NK-92 (cell line): ENCODE measurements at regions not wholly inside any gene's neighbourhood (a gene's known extent, or its start where the extent isn't known, plus 50 kb on each side); places are given as distances from the start of the nearest gene placed in this dataset.

Source experiments
- DNase-seq: peaks from one replicate; lab custom pipeline; 2025; ENCODE audit not compliant: unreplicated experiment; lab: John Stamatoyannopoulos, UW

DNA sequence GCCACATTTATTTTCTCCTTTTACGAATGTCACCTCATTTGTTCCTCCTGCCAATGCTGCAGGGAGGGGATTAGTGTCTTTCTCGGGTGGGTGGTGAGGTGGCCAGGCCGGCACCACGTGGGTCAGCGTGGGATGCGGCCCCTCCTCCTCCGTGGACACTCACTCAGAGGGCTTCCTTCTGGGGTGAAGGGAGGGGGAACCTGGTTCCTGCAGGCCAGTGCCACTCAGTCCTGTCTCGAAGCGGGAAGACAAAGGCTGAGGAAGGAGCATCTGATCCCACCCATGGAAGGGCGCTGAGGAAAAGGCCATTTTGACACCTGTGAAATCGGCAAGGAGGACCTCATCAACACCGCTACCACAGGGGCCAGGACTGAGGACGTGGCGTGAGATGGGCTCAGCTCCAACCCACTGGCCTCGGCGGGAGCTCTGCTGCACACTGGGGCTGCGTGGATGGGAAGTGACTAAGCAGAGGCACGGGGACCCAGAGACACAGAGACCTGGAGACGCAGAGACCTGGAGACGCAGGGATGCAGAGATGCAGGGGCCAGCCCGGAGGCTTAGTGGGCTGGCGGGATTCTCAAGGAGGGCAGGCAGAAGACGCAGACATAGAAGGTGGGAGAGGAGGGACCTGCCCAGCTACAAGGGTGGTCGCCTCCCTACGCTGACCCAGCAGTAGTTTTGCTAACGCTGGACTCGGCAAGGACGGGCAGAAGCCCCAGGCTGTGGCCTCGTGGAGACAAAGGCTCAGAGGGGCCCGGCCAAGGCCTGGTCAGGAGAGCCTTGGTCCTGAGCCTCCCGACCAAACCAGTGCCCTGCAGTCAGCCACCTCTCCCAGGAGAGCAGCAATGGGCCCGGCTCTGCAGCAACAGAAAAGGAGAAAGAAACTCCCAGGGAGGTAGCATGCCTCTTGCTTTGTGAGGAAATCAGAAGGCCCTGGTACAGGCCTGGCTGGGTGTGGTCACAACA, 1071.2 kb downstream of the BRD1 start:
- no peak for DNase-seq

DNA sequence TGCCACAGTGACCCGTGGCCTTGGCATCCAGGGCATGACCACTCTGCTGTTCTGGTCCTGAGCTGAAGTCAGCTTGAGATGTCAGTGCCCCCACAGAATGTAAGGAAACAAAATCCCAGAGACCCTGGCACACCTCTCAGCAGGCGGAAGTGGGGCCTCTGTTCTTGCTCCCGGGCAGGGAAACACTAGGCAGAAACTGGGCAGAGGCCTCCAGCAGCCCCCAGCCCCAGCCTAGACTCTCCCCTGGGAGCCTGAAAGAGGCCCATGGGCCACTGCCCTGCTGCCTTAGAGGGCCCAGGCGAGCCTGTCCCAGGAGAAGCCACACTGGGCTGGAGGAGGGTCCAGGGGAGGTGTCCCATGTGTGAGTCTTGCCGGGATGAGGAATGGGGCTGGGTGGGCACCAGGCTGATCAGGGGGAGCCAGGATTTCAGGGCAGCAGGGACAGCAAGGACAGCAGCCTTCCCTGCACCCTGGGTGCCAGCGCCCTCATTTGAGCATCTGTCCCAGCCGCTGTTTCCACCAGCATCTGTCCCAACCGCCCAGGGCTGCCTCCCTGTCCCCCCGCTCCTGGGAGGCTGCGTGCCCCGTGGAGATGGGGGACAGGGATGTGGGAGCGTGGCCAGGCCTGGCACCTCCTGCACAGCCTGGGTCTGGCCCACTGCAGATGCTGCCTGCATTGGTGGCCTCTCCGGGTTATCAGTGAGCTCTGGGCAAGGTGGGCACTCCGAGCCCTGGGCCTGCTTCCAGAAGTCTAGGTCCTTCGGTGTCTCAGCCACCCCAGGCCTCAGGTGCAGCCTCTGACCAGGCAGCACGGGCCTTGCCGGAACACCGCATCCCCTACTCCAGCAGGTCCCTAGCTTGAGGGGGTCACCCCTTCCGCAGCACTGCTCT, 1072.4 kb downstream of the BRD1 start:
- no peak for DNase-seq

GRCh38 chr22:48754611-48755058, 1073.0 kb downstream of the BRD1 start:
- no peak for DNase-seq

DNA sequence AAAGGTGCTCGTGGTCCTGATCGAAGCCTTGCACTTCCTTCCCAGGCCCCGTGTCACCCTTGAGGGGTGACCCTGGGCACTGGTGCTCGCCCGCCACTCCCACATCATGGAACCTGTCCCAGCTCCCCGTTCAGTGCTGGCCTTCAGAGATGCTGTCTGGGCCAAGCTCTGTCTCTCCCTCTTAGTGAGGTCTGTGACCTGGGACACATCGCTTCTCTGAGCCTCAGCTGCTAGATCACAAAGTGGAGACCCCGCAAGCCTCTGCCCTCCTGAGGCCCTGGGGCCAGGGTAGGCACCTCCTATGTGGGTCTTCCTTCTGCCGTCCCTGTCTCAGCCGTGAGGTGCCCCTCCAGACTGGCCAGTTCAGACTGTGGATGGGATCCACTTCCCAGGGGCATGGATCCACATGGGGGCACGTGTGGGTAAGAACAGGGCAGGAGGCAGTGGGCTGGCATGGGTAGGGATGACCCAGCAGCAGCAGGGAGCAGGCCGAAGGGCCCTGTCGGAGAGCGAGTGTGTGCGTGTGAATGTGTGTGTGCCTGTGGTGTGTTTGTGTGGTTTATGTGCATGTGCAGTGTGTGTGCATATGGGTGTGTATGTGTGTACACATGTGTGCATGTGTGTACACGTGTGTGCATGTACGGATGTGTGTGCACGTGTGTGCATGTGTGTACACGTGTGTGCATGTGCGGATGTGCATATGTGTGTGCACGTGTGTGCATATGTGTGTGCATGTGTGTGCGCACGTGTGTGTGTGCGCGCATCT, 1073.7 kb downstream of the BRD1 start:
- no peak for DNase-seq

- no peak for DNase-seq
Measured at GRCh38 chr22:48753381-48753730, 1074.3 kb downstream of the BRD1 start.

DNA sequence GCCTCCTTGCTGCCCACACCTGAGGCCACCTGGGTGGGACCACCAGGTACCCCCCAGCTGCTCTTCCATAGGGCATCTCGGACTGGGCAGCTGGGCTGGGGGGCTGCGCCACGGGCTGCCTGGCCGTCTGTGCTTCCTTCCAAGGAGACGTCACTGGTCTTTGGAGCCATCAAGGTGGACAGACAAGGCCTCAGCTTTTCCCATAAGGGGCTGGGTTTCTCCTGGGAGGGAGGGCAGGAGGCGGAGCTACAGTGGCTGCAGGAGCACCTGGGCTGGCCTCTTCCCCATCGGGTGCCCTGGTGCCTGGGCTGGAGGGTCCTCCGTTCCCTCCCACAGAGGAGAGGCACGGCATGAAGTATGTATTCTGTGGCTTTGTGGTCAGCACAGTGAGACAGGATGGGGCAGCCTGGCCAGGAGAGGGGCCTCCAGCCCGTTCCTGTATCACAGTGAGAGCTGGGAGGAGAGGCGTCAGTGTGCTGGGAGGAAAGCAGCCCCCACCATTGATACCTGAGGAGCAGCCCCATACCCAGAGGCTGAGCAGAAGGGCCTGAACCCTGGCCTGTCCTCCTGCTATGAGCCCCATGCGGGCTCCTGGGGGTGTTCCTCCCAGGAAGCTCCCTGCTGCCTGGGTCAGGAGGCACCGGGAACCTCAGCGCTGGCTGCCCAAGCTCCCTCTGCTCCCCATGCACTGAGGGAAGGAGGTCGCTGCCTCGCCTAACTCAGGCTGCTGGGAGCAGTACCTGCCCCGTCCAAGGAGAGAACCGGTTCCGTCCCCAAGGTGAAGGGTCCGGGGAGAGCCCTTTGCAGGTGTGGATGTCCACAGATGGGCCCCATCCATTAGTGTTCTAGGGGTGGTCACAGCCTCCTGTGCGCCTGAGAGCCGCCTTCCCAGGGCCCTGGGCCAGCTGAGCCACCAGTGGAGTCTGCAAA, 1075.0 kb downstream of the BRD1 start:
- DNase-seq, result no peak

GRCh38 chr22:48751539-48752437, 1075.9 kb downstream of the BRD1 start:
- DNase-seq, result no peak

- DNase-seq, result no peak
Measured at GRCh38 chr22:48750826-48751440, 1076.7 kb downstream of the BRD1 start.

- no peak for DNase-seq
Measured at GRCh38 chr22:48750282-48750681, 1077.4 kb downstream of the BRD1 start.

DNA sequence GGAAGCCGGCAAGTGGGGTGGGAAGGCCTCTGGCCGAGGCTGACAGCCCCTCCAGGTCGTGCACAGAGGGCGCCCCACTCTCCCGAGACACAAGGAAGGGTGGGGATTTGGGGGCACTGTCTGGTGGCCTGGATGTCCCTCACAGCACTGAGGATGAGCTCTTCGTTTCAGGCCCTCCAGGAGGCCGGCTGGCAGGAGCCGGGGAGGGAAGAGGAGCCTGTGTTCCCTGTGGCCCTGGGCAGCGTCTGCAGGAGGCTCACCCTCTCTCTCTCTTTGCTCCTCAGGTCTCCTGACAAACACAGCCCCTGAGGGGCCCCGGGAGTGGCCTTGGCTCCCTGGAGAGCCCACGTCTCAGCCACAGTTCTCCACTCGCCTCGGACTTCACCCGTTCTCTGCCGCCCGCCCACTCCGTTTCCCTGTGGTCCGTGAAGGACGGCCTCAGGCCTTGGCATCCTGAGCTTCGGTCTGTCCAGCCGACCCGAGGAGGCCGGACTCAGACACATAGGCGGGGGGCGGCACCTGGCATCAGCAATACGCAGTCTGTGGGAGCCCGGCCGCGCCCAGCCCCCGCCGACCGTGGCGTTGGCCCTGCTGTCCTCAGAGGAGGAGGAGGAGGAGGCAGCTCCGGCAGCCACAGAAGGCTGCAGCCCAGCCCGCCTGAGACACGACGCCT, 1078.0 kb downstream of the BRD1 start:
- no peak for DNase-seq

DNA sequence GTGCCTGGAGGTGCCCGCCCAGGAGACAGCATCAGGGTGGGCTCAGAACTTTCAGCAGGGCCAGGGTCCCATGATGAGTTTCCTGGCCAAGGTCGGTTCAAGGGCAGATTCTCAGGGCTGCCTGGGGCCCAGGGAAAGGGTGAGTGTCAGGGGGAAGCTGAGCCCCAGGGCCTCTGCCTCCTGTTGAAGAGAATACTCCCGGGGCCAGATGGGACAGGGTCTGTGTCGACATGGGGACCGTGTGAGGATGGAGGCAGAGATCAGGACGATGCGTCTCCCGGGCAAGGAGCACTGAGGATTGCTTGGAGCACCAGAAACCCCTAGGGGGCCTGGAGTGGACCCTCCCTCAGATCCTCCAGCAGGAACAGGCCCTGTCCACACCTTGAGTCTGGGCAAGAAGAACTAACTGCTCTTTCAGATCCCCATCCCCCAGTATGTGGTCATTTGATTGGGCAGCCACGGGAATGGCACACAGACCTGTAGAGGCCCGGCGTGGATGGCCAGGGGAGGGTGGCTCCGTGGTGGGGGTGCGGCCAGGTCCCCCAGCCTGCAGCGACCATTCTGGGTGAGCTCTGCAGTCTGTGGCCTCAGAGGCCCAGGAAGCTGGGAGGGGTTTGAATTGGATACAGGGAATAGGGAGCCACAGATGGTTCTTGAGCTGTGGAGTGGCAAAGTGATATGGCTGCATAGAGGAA, 1078.7 kb downstream of the BRD1 start:
- DNase-seq, result no peak

DNA sequence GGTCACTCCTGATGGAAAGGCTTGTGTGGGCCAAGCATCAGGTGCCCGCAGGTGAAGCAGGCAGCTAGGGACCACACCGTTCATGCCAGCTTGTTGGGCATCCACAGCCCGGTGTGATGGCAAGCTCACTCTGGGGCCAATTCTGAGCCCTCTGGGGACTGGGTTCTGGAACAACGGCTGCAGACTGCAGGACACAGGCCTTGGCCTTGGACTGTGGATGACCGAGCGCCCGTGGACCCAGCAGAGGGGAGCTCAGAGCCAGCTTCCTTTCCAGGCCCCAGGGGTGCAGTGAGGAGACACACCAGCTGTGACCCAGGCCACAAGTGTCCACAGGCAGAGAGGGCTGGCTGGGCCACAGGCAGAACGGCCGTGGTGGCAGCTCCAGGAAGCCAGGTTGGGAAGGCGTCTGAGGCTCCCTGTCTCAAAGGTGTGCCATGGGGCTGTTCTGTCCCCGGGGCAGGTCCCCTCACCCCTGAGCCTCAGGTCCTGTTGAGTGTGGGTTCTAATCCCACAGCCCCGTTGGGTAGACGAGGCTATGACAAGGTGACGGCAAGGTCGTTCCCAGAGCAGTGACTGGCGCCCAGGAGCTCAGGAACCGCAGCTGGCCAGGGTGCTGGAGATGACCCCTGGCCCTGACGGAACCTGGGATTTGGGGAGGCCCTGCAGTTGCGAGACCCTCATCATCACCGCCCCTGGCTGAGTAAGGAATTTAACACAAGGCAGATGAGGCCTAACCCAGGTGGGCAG, 1079.4 kb downstream of the BRD1 start:
- DNase-seq, result no peak

DNA sequence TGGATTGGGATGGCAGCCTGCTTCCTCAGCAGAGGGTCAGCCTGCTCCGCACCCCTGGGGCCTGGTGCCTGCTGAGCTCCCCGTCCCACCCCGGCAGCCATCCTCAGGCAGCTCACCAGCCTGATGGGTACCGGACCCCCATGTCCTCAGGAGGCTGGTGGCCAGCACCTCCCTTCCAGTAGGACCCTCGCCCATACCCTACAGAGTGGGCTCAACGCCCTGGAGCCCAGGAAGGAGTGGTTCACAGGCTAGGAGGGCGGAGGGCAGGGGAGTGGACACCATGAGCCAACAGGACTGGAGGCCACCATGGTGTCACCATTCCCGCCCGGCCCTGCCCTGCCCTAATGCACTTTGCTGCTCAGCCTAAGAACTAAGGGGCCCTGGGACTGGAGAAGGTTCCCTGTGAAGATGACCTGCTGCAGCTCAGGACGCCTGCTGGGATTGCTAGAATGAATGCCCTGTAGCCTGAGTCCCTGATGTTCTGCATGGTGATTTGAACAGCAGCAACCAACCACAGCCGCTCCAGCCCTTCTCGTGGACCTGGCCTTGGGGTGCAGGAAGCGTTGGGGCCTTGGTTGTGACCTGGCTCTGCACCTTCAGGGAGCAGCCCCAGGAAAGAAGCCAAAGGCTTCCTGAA, 1080.8 kb downstream of the BRD1 start:
- no peak for DNase-seq

DNA sequence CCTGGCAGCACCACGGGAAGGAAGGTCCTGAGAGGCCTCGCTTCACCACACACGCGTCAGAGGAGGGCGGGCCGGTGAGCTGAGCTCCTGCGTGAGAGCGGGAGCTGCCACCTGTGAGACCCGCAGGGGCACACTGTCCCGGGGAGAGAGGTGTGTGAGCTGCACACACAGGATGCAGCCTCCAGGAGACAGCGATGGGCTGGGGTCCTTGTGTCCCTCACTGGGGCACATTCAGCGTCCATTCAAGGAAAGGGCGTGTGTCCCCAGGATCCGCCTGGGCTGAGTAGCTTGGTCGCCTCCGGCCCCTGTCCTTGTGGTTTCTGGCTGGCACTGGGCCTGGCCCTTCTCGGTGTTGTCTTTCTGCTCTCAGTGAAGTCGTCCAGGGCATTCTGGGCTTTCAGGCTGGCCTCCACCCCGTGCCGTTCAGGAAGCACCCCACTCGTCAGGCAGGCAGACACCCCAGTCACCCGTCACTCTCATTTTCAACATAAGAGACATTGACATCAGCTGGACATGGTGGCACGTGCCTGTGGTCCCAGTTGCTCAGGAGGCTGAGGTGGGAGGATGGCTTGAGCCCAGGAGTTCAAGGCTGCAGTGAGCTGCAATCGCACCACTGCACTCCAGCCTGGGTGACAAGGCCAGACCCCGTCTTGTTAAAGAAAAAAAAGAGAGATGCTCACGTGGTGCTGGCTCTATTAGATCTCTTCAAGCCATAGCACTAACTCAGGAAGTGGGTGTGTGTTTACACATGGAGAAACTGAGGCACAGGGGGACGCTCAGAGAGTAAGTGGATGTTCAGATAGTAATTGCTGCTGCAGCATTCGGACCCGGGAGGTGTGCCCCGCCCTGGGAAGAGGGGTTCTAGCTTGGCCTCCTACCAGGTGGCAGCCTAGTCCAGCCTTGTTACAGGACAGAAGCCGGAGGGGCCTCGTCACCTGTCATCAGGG, 1081.6 kb downstream of the BRD1 start:
- no peak for DNase-seq
